ENCODE measurements at regions not wholly inside any gene's neighbourhood (a gene's known extent, or its start where the extent isn't known, plus 50 kb on each side); places are given as distances from the start of the nearest gene placed in this dataset.
A peak's percentile ranks its signal among the peaks of the same experiment; 100 is the strongest.
"Not testable (repeated sequence)": the region's sequence is repeated elsewhere in the genome, so short reads cannot be mapped to it uniquely, and the experiment has no call there.

DNA sequence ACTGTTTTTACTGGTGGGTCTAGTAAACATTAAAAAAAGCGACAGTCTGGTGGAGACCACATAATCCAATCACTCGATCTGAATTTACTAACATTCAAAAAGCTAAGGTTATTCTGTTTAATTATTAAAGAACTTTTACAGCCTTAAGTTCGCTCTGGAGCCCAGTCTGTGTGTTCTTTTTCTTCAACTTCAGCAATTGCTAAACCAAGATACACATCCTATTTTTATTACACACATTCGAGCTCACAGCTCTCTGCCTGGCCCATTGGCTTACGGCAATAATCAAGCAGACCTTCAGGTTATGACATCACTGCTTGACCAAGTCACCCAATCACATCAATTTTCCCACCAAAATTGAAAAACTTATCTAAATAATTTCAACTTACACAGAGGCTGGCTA is 57.4 kb upstream of the PRSS16 start:
- no peak for DNase-seq

DNA sequence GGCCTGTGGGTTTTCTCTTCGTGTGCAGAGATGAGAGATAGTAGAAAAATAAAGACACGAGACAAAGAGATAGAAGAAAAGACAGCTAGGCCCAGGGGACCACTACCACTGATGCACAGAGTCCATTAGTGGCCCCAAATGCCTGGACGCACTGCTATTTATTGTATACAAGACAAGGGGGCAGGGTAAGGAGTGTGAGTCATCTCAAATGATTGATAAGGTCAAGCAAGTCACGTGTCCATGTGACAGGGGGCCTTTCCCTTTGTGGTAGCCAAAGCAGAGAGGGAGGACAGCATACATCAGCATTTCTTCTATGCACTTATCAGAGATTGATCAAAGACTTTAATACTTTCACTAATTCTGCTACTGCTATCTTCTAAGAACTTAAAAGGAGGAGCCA is 53.0 kb upstream of the PRSS16 start:
- DNase-seq, result not testable (repeated sequence)

DNA sequence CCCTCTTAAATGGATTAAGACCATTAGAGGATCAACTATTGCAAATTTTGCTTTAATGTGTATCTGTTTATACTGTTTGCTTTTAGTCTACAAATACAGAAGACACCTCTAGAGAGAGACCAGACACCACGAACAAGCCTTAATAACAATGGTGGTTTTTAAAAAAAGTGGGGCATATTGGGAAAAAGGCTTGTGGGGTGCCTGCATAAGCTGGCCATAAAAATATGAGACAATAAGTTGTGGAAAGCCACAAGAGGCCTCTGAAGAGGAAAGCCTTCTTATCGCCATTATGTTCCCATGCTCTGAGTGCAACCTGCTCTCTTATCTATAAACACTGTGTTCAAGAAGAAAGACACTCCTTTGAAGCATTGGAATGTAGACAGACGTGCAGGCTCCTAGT is 52.0 kb upstream of the PRSS16 start:
- not testable (repeated sequence) for DNase-seq

Small RNA genes lying in the stretch of these regions (small RNA-seq; reads per million reads assigned to genes)
- 0.40 reads per million, percentile 50 among the genes with 10 or more reads in this experiment for gene MIR3143 (ENCODE audit: low replicate concordance)
- 1.0 reads per million, percentile 79 among the genes with 10 or more reads in this experiment for gene RNU2-62P (ENCODE audit: low replicate concordance)
